Activated CD4-positive, alpha-beta T cell treated with anti-CD3 and anti-CD28 coated beads, Interleukin-2, Interleukin-6, amounts not matched to agents 100 ng/mL and 50 ng/mL, durations not matched to agents 16 hours and 8 hours (primary cell): ENCODE measurements at regions not wholly inside any gene's neighbourhood (a gene's known extent, or its start where the extent isn't known, plus 50 kb on each side); places are given as distances from the start of the nearest gene placed in this dataset.

Experiments used
- DNase-seq: peaks from one replicate; pipeline ENCODE4 v3.0.0-alpha.2; 2020

DNA sequence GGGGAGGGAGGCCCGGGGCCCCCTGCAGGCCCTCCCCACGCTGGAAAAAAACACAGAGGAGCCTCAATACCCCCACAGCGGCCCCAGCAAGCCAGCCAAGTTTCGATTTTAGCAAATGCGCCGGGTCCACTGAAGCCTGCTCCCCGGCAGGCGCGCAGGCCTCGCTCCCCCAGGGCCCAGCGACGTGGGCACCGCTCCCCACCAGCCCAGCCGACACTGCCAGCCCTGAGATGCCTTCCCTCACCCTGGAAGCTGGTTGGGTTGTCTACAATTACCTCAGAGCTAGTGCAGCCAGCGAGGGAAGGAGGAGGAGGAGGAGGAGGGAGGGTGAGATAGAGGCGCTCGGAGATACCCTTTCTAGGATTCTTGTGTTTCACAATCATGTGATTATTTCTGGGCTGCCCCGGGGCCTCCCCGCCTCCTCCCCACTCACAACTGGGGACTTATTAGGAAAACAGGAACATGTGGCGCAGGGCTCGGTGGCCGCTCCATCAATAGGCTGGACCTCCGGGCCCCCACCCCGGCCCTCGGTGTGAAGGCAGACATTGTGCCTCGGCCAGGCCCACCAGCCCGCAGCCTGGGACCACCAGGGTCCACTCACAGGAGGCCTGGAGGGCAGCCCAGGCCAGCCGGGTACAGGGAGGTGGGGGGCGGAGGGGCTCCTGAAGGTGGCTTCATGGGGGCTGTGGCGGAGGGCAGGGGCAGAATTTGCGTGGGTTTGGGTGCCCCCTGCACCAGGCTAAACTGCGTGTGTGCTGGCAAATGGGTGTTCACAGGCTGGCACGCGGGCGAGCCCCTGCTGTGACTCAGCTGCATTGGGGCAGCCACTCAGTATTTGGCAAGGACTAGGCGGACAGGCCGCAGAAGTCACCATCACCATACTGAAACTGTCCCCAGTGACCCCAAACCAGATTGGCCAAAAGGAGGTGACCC lies 109.9 kb downstream of the NCOR2 start:
- peak; percentile 66 for DNase-seq

DNA sequence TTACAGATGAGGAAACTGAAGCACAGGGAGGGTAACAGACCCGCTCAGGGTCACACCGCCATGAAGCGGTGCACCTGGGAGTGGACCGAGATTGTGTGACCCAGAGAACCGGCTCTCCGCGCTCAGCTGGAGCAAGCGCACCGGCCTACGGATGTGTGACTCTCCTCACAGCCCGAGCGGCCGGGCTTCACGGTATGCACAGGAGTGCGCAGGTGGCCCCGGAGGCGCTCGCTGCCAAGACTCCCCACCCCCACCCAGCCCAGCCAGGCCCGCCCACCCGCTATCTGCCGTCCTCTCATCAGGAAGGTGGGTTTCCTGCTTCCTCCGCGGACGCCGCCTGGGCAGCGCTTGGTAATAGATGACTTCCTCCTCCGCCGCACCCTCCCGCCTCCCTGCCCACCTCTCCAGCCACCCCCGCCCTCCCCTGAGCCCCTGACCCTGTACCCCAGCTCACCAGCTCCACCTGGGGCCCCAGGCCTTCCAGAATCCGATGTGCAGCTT lies 110.7 kb downstream of the NCOR2 start:
- peak; percentile 51 for DNase-seq

DNA sequence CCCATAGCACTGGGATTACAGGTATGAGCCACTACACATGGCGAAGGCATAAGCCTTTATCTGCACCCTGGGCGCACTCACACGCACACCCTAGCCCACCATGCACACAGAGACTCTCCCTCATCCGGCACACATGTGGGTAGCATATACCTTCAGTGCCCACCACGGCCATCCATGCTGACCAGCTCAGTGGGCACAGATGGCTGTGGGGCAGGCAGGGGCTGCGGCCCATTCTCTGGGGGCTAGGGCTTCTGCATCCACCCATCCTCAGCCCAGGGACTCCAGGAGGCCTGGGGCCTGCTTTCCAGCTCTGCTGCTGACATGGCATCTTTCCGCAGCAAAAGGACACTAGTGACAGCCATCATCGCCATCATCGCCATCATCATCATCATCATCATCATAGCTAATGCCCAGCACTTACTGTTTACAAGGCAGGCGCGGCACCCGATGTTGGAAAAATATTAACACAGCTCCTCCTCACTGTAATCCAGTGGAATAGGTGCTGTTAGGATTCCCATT lies 111.2 kb downstream of the NCOR2 start:
- DNase-seq, result no peak

DNA sequence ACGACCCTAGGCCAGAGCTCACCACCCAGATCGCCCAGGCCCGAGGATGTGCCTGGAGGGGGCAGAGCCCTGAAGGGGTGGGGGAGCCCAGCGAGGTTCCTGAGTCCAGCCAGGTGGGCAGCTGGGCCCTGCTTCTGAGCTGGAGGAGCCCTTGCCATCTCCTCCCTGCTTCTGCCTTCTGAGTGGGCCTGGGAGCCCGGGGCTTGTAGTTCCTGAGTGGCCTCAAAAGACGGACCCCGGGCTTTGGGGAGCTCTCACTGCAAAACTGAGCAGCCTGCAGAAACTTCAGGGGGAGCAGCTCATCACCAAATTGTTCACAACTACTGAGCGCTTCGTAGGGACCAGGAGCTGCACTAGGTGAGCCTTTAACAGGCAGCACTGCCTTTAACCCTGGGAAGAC lies 112.1 kb downstream of the NCOR2 start:
- no peak for DNase-seq

- no peak for DNase-seq
Observed at GRCh38 chr12:124454735-124455134, 112.7 kb downstream of the NCOR2 start.

- no peak for DNase-seq
Observed at GRCh38 chr12:124454352-124454725, 113.1 kb downstream of the NCOR2 start.

DNA sequence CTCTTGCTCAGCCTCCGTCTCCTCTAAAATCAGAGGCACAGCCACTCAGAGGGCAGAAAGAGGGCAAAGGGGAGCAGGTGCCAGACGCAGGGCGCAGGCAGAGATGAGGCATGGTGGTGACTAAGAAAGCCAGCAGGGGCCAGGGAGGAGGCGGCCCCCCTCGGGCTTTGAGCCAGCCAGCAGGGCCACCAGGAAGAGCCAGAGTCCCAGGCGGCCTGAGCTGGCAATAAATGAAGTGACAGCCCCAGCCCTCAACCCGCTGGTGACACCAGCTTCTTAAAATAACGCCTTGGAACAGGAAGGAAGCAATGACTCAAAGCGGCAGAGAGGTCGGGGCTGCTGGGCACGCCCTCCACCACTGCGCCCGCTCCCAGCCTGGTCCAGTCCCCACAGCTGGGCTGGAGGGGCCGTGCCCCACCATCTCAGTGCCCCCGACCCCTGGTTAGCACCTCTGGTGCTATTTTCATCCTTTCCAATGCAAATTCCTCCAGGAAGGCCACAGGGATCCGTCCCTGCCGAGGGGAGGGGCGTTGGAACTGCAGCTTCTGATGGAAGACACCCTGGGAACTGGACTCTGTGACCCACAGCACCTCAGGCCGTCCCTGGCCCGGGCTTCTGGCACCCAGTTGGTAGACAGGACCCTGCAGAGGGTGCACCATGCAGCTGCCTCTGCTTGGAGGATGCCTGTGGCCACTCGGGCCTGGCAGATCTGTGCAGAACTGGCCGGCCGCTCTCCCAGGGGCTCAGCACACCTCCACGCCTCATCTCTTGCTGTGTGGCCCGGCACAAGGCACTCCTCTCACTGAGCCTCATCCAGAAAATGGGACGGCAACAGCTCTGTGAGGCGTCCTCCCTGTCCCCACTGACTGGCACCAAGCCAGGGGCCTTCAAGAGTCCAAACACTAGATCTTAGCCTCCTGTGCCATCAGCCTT lies 113.7 kb downstream of the NCOR2 start:
- DNase-seq, result peak; percentile 92

GRCh38 chr12:124452576-124453331 lies 114.7 kb downstream of the NCOR2 start:
- no peak for DNase-seq

- no peak for DNase-seq
Observed at GRCh38 chr12:124451637-124452243, 115.7 kb downstream of the NCOR2 start.

GRCh38 chr12:124451016-124451415 lies 116.4 kb downstream of the NCOR2 start:
- DNase-seq, result no peak

DNA sequence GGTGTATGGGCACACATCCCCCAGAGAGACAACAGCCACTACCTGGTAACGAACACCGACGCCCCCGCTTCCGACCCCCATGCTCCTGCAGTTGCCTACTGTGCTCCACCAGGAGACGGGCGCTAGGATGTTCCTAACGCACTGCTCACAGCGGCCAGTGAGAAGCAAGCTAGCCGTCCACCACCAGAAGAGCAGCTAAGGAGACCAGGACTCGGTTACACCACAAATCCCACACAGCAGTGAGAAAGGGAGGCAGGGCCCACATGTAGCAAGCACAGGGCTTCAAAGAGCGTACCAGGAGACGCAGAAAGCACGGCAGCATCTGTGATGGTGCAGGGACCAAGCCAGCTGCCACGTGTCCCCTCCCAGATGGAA lies 117.0 kb downstream of the NCOR2 start:
- no peak for DNase-seq

GRCh38 chr12:124449623-124450375 lies 117.6 kb downstream of the NCOR2 start:
- DNase-seq, result no peak

- DNase-seq, result no peak
Observed at GRCh38 chr12:124448955-124449622, 118.3 kb downstream of the NCOR2 start.

DNA sequence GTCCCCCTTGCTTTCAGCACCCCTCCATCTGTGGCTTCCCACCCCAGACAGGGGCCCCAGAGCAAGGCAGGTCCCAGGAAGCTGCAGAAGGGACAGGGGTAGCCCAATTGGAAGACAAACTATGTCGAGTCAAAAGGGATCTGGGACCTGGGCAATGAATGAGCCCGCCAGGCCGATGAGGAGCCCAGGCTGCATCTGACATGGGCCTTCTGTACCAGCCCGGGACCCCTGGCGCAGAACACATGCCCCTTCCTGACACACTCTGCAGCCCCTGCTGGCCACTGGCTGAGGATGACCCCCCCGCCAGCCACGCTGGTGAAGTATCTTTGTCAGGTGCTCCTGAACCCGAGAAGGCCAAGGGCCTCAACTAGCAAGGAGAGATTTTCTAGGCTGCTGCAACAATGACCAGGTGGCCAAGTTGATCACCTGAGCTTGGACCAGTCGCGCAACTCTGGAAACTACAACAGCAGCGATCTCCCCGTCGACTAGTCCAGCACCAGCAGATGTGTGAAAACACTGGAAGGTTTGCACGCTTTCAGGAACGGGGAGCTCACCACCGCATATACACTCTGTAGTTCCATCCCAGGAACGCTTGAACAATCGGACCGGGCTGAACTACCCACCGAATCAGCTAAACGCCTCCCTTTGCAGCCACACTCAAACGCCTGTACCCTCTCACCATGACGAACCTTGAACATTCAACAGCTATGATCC lies 119.0 kb downstream of the NCOR2 start:
- no peak for DNase-seq

GRCh38 chr12:124446364-124446763 lies 121.0 kb downstream of the NCOR2 start:
- no peak for DNase-seq

GRCh38 chr12:124445826-124446225 lies 121.6 kb downstream of the NCOR2 start:
- DNase-seq, result no peak

DNA sequence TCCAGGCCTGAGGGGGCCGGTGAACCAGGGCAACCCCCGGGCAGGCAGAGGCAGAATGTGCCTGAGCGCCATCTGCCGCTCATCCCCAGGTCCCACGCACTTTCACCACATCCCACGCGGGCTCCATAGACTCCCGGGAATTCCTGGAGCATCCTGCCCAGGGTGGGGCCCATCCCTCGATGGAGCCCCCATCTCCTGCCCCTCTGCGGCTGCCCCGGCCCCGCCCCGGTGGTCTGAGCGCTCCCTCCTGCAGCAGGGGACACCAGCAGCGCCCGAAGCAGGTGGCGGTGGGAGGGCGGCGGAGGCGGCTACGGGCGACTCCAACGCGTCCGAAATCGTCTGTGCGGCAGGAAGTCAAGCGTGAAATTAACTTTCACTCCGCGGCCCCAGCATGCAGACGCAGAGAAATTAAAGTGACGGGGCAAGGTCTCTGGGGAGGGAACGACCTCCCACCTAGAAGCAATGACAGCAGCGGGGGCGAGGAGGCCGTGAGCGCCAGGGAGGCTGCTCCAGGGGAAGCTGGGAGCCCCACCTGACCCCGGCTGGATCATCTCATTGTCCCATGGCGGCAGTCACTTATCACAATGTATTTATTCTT lies 122.2 kb downstream of the NCOR2 start:
- DNase-seq, result no peak

GRCh38 chr12:124443931-124444712 lies 123.3 kb downstream of the NCOR2 start:
- no peak for DNase-seq
